ENCODE measurements at regions not wholly inside any gene's neighbourhood (a gene's known extent, or its start where the extent isn't known, plus 50 kb on each side); places are given as distances from the start of the nearest gene placed in this dataset.

- H3K27ac ChIP-seq: no peak overlapping the region
- no peak for DNase-seq (ENCODE audit: low read depth, low spot score)
Measured at GRCh38 chr2:16045653-16046352, 105.5 kb downstream of the MYCN start.

GRCh38 chr2:16044946-16045456 lies 104.7 kb downstream of the MYCN start:
- no peak overlapping the region for H3K27ac ChIP-seq
- DNase-seq (ENCODE audit: low read depth, low spot score): peak; percentile 3

GRCh38 chr2:16043627-16044026 lies 103.3 kb downstream of the MYCN start:
- no peak for DNase-seq (ENCODE audit: low read depth, low spot score)
- H3K27ac ChIP-seq: no peak overlapping the region

- no peak overlapping the region for H3K27ac ChIP-seq
- no peak for DNase-seq (ENCODE audit: low read depth, low spot score)
Measured at GRCh38 chr2:16043192-16043591, 102.8 kb downstream of the MYCN start.

GRCh38 chr2:16042201-16042700 lies 101.9 kb downstream of the MYCN start:
- no peak for DNase-seq (ENCODE audit: low read depth, low spot score)
- H3K27ac ChIP-seq: no peak overlapping the region

- no peak for DNase-seq (ENCODE audit: low read depth, low spot score)
- no peak overlapping the region for H3K27ac ChIP-seq
Measured at GRCh38 chr2:16040271-16041010, 100.1 kb downstream of the MYCN start.

GRCh38 chr2:16039823-16040222 lies 99.5 kb downstream of the MYCN start:
- no peak overlapping the region for H3K27ac ChIP-seq
- DNase-seq (ENCODE audit: low read depth, low spot score): no peak

GRCh38 chr2:16039055-16039454 lies 98.7 kb downstream of the MYCN start:
- no peak overlapping the region for H3K27ac ChIP-seq
- DNase-seq (ENCODE audit: low read depth, low spot score): no peak

GRCh38 chr2:16038621-16039020 lies 98.3 kb downstream of the MYCN start:
- no peak for DNase-seq (ENCODE audit: low read depth, low spot score)
- H3K27ac ChIP-seq: no peak overlapping the region

GRCh38 chr2:16037808-16038457 lies 97.6 kb downstream of the MYCN start:
- DNase-seq (ENCODE audit: low read depth, low spot score): no peak
- no peak overlapping the region for H3K27ac ChIP-seq

- no peak overlapping the region for H3K27ac ChIP-seq
- no peak for DNase-seq (ENCODE audit: low read depth, low spot score)
Measured at GRCh38 chr2:16036951-16037350, 96.6 kb downstream of the MYCN start.

- H3K27ac ChIP-seq: no peak overlapping the region
- no peak for DNase-seq (ENCODE audit: low read depth, low spot score)
Measured at GRCh38 chr2:16035747-16036745, 95.7 kb downstream of the MYCN start.

GRCh38 chr2:16034975-16035746 lies 94.8 kb downstream of the MYCN start:
- no peak overlapping the region for H3K27ac ChIP-seq
- no peak for DNase-seq (ENCODE audit: low read depth, low spot score)

- H3K27ac ChIP-seq: no peak overlapping the region
- DNase-seq (ENCODE audit: low read depth, low spot score): no peak
Measured at GRCh38 chr2:16034151-16034974, 94.0 kb downstream of the MYCN start.

GRCh38 chr2:16033032-16033293 lies 92.6 kb downstream of the MYCN start:
- no peak overlapping the region for H3K27ac ChIP-seq
- DNase-seq (ENCODE audit: low read depth, low spot score): no peak

GRCh38 chr2:16032282-16033031 lies 92.1 kb downstream of the MYCN start:
- DNase-seq (ENCODE audit: low read depth, low spot score): no peak
- no peak overlapping the region for H3K27ac ChIP-seq

- no peak overlapping the region for H3K27ac ChIP-seq
- no peak for DNase-seq (ENCODE audit: low read depth, low spot score)
Measured at GRCh38 chr2:16031848-16032159, 91.5 kb downstream of the MYCN start.
